ENCODE measurements at regions not wholly inside any gene's neighbourhood (a gene's known extent, or its start where the extent isn't known, plus 50 kb on each side); places are given as distances from the start of the nearest gene placed in this dataset.

DNA sequence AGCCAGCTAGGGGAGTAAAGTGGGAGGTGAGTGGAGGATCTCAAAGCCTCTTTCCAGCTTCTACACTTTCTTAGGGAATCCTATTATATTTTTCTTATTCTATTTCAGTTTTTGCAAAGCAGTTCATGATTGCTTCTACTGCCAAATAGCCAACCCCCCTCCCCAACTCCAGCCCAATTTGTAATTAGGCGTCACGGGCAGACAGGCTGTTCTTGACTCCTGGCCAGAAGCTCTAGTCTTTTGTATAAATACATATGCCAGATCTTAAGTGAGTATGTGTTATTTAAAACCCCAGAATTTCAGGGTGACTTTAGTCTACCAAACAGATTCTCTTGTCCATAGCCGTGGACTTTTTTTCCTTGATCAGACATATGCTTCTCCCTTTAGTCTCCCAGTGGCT, 255.2 kb downstream of the BUB3 start:
- DNase-seq (ENCODE audit: low read depth in 2 of 2): no peak

GRCh38 chr10:123409884-123410283, 255.7 kb downstream of the BUB3 start:
- DNase-seq (ENCODE audit: low read depth in 2 of 2): no peak

GRCh38 chr10:123413353-123413752, 252.8 kb upstream of the GPR26 start:
- no peak for DNase-seq (ENCODE audit: low read depth in 2 of 2)

DNA sequence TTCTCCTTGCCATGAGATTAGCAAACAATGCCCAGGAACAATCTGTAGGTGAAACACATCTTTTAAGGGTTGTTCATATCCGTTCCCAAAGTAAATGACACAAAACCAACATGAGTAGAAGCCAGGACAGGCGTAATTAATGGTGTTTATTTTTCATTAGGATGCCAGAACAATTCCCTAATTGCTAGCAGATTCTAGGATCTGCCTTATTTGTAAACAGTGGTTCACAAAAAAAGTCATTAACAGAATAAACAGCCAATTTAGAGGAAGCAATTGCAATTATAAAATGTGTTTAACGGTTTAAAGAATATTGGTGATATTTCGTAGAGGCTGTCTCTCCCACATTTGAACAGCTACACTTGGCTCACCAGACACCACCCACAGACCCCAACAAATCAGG, 250.6 kb upstream of the GPR26 start:
- DNase-seq (ENCODE audit: low read depth in 2 of 2): no peak

DNA sequence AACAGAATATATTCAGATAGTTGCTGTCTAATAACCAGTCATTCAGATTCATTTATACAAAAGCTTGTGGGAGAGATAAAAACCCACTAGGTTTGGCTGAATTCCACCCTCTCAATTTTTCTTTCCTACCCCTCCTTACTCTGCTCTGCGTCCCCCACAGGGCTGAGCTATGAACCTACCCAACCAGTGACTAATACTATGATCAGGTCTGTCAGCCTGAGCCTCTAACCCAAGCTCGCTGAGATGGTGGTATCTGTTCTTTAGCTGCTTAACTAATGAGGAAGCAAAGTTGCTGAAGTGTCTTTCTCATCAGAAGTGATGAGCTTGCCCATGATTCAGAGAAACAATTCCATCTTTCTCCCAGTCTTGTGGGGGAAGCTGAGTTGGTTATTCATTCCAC, 248.7 kb upstream of the GPR26 start:
- no peak for DNase-seq (ENCODE audit: low read depth in 2 of 2)

DNA sequence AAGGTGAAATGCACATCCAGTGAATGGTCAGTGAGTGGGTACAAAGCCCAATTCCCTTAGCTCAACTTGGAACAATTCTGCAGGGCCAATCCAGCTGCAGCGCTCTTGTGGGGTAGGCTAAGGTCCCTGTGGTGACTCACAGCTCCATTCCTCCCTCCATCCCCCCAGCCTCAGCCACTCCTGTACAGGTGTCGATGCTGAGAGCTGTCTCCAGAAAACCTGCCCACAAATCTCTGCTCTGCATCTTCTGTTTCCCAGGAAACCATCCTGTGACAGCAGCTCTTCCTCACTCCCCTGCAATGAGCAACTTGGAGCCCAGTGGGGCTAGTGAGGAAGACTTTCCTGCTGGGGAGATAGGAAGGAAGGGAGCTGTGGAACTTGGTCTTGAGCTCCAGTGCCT, 244.7 kb upstream of the GPR26 start:
- DNase-seq (ENCODE audit: low read depth in 2 of 2): no peak

DNA sequence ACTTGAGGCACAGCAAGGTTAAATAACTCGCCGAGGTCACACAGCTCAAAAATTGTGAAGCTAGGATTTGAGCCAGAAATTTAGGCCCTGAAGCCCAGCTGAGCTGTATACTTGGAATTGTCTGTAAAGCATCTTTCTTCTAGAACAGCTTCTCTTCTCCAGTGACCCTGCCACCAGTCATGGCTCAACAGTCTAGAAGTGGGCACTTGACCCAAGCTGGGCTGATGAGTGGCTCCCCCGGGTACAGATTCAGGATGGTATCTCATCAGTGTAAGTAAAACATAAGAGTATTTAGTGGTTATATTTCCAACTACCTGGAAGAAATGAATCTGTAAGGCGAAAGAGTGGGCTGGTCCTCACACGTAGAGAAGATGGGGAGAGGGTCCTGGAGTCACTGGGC, 243.9 kb upstream of the GPR26 start:
- DNase-seq (ENCODE audit: low read depth in 2 of 2): no peak

- no peak for DNase-seq (ENCODE audit: low read depth in 2 of 2)
These were observed 241.6 kb upstream of the GPR26 start for GRCh38 chr10:123424537-123424936.

DNA sequence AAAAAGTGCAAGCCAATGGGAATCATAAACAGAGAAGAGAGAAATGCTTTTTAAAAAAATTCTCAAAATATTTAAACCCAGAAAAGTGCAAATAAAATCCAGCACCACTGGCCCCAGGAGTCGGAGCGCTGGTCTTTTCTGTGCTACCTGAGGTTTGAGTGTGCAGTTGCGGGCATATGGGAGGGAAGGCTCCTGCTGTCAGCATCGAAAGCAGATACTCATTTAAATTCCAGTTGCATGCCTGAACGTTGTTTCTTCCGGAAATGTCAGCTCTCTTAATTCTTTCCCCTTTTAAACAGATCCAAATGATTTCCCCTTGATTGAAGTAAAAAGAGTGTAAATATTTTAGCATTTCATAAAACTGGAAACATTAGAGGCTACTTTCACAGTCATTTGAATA, 240.5 kb upstream of the GPR26 start:
- DNase-seq (ENCODE audit: low read depth in 2 of 2): no peak

GRCh38 chr10:123427165-123427786, 238.9 kb upstream of the GPR26 start:
- DNase-seq (ENCODE audit: low read depth in 2 of 2): no peak

GRCh38 chr10:123428391-123428790, 237.8 kb upstream of the GPR26 start:
- no peak for DNase-seq (ENCODE audit: low read depth in 2 of 2)

DNA sequence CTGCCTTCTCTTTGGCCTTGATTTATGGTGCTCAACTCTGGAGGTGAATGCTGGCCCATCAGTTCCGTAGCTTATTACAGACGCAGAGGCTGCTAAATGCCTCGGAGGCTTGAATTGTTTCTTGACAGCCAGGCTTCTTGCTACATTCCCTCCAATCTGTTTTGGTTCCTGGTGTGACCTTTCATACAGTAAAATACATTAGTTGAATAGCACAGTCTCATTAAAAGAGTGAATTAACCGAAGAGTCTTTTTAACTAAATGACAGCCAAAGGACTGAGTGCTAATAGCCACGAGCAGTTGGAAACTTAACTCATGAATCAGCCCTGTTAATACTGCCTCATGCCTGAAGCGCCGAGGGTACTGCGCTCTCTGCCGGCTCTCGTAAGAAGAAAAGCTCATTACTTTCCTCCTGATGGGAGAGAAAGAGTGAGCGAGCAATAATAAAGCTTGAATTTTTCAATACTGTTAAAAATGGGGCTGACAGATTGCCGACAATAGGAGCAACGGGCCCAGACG, 236.4 kb upstream of the GPR26 start:
- no peak for DNase-seq (ENCODE audit: low read depth in 2 of 2)

GRCh38 chr10:123433539-123433938, 232.6 kb upstream of the GPR26 start:
- no peak for DNase-seq (ENCODE audit: low read depth in 2 of 2)

DNA sequence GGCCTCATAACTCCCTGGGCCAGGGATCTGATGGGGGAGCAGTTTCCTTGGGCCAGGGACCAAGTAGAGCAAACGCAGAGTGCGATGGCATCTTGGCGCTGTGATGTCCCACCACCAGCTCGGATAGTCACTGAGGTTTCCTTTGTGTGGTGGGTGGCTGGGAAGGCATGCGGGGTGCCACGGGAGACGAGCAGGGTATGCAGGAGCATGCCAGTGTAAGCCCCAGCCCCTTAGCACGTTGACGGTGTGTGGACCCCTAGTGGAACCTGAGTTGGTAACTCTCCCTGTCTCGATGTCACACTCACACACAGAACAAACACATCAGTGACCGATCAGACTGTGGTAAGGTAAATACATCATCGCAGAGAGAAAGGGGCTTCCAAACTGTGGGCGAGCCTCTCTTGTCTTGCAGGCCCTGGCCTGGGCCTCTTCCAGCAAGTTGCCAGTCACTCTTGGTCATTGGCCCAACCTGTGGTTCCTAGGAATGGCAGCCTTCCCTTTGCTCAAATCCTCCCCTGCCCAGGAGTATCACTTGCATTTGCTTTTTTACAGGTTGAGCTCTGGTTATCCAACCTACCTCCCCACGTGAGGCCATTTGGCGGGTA, 231.6 kb upstream of the GPR26 start:
- no peak for DNase-seq (ENCODE audit: low read depth in 2 of 2)

DNA sequence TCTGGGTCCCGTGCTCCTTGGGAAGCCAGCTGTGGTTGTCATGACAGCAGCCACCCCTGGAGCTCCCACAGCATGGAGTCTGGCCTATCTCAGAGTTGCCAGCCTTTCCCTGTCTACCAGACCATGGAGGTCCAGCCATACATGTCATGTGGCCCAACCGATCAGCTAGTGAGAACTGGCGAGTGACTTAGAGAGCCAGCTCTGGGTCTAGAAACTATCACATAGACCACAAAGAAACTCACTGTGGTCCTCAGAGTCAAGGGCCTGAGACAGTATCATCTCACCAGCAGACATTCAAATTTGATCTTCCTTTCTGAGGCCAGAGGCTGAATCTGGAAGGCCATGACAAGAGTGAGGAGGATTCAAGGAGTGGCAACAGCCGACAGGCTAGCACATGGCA, 223.3 kb upstream of the GPR26 start:
- no peak for DNase-seq (ENCODE audit: low read depth in 2 of 2)

GRCh38 chr10:123443924-123444323, 222.2 kb upstream of the GPR26 start:
- DNase-seq (ENCODE audit: low read depth in 2 of 2): no peak

DNA sequence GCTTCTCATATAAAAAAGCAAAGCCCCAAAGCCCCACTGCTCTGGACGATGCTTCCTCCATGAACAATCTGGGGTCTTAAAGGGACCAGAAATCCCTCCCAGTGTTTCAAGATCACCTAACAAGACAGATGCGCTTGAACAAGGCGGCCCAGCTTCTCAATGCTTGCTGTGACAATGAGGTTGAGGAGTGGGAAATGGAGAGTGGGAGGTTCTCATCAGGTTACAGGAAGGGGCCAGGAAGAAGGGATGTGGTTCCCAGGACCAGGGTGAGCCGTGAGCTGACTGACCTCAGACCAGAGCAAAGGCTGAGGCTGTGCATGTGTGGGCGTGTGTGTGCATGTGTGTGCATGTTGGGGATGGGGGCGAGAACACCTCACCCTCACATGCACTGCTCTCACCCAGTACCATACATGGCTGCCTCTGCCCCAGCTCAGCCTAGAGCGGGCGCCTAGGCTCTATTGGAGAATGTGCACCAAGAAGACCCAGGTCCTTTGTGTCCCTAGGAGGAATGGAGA, 220.8 kb upstream of the GPR26 start:
- no peak for DNase-seq (ENCODE audit: low read depth in 2 of 2)

- DNase-seq (ENCODE audit: low read depth in 2 of 2): no peak
These were observed 219.6 kb upstream of the GPR26 start for GRCh38 chr10:123446449-123447156.

DNA sequence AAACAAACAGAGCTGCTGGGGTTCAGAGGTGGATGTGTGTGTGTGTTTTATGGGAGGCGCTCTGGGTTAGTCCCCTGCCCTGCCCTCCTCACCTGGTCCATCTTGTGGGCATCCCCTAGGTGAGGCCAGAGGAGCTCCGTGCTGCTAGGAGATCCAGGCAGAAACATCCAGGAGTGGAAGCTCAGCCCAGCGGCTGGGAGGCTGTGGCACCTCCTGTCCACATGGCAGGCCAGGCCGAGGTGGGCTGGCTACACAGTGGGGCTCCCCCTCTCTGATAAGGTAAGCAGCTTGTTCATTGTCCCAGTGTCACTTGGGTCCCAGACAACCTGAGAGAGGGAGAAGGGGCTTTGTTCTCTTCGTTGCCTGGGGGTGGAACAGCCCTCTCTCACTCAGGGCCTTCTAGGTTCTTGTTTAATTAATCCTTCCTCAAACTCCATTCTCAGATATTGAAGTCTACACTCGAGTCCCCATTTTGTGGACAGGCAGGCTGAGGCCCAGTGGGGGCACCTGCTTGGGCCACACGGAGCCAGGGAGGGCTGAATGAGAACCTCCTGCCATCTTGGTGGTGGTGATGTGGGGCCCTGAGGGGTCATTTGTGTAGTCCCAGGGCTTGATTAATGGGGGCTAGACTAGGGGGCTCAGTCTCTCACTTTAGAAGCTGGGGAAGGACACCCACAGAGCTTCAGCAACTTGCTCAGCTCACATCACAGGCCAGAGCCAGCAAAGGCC, 216.8 kb upstream of the GPR26 start:
- DNase-seq (ENCODE audit: low read depth in 2 of 2): no peak

DNA sequence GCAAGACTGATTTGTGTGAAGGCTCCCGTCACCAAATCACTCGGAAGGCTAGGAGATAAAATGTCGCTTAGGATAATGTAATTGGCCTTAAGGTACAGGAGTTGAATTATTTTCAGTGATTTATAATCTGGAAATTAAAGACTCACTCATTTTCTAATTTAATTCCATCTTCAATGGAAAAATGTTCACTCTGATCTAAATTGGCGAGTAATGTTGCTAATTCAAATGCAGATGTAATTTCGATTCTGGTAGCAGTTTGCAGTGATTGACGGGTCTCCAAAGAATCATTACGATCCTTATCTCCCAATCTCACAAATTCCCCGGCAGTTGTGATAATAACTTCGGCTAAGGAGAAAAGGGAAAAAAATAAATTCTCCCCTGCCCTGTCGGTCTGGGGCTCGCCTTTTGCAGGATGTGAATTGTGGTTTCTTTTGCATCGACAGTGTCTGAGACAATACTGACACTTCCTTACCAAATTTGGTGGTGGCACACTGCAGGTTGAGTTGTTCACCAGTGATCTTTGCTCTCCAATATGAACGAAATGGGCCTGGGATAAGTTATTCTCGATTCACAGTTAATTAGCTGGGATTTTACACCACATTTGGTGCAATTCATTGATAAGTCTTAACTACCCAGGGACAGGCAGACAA, 215.1 kb upstream of the GPR26 start:
- no peak for DNase-seq (ENCODE audit: low read depth in 2 of 2)

- DNase-seq (ENCODE audit: low read depth in 2 of 2): no peak
These were observed 214.4 kb upstream of the GPR26 start for GRCh38 chr10:123451618-123452245.

All from fibroblast of skin of left quadriceps (primary cell).